A673 (cell line): ENCODE measurements at regions not wholly inside any gene's neighbourhood (a gene's known extent, or its start where the extent isn't known, plus 50 kb on each side); places are given as distances from the start of the nearest gene placed in this dataset.
"Not testable (repeated sequence)": the region's sequence is repeated elsewhere in the genome, so short reads cannot be mapped to it uniquely, and the experiment has no call there.

ENCODE experiments used
- EZH2 ChIP-seq: fragments of 200-600 bp; sonication (generic); IDR thresholded peaks from 2 replicates; pipeline ENCODE4 v1.6.1; 2017; ENCODE audit warnings: borderline replicate concordance, low read depth, mild to moderate bottlenecking, mixed read lengths, antibody characterized with exemption, low read length; ENCODE audit not compliant: poor library complexity, severe bottlenecking
- TF ChIP-seq, protein P1 (sequence below): fragments of 300-800, 200-600 bp; sonication (generic); conservative IDR thresholded peaks from 2 replicates; pipeline ENCODE4 v1.5.1; 2017; ENCODE audit warnings: low read depth, mild to moderate bottlenecking, antibody characterized with exemption, low read length, moderate library complexity, mixed read lengths

DNA sequence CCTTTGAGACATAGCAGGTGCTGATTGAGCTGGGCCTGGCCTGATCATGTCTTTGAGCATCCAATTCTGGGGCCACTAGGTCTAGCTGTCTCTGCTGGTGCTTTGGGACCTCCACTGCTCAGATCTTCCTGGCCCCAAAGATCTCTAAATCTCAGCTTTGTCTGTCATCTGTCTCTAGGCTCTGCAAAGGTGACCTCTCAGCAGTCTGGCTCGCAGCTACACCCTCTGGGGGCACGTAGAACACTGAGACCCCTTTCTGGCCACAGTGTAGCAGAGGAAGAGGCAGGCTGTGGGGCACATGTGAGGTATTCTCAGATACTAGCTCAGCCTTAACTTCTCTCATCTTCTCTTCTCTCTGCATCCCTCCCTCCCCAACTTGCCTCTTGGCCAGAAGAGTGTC is 298.1 kb upstream of the PLGLB1 start:
- TF ChIP-seq, protein P1, sequence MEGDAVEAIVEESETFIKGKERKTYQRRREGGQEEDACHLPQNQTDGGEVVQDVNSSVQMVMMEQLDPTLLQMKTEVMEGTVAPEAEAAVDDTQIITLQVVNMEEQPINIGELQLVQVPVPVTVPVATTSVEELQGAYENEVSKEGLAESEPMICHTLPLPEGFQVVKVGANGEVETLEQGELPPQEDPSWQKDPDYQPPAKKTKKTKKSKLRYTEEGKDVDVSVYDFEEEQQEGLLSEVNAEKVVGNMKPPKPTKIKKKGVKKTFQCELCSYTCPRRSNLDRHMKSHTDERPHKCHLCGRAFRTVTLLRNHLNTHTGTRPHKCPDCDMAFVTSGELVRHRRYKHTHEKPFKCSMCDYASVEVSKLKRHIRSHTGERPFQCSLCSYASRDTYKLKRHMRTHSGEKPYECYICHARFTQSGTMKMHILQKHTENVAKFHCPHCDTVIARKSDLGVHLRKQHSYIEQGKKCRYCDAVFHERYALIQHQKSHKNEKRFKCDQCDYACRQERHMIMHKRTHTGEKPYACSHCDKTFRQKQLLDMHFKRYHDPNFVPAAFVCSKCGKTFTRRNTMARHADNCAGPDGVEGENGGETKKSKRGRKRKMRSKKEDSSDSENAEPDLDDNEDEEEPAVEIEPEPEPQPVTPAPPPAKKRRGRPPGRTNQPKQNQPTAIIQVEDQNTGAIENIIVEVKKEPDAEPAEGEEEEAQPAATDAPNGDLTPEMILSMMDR, result not testable (repeated sequence)
- not testable (repeated sequence) for TF ChIP-seq EZH2
